OCI-LY3 (cell line): ENCODE measurements at regions not wholly inside any gene's neighbourhood (a gene's known extent, or its start where the extent isn't known, plus 50 kb on each side); places are given as distances from the start of the nearest gene placed in this dataset.

Experiments used
- EZH2phosphoT487 ChIP-seq: fragments of 200-600 bp; shearing (Covaris generic); IDR thresholded peaks from 2 replicates; pipeline ENCODE4 v1.6.1; 2018; ENCODE audit warnings: antibody characterized with exemption, mixed run types, low read depth
- TF ChIP-seq, protein P1 (sequence below): fragments of 200-600, 300-600 bp; sonication (generic); IDR thresholded peaks from 2 replicates; pipeline ENCODE4 v1.5.1; 2014; ENCODE audit warnings: antibody characterized with exemption, low read length, low read depth

DNA sequence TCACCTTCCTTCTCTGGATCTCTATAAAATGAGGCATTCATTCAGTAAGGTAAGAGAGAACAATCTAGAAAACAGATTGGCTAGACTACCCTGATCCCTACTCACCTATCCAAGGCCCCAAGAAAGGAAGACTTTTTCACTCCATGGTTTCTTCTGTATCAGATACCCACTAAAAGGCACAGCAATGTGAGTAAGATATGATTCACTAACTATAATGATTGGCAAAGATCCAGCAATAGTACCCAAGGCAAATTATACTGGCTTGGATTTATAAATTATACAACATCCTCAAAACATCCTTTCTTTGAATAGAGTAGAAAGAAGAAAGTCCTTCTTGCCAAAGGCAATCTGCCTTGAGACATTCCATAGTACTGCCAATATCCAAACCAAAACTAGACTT, 1432.0 kb upstream of the GOT2 start:
- TF ChIP-seq, protein P1, sequence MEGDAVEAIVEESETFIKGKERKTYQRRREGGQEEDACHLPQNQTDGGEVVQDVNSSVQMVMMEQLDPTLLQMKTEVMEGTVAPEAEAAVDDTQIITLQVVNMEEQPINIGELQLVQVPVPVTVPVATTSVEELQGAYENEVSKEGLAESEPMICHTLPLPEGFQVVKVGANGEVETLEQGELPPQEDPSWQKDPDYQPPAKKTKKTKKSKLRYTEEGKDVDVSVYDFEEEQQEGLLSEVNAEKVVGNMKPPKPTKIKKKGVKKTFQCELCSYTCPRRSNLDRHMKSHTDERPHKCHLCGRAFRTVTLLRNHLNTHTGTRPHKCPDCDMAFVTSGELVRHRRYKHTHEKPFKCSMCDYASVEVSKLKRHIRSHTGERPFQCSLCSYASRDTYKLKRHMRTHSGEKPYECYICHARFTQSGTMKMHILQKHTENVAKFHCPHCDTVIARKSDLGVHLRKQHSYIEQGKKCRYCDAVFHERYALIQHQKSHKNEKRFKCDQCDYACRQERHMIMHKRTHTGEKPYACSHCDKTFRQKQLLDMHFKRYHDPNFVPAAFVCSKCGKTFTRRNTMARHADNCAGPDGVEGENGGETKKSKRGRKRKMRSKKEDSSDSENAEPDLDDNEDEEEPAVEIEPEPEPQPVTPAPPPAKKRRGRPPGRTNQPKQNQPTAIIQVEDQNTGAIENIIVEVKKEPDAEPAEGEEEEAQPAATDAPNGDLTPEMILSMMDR: no peak
- TF ChIP-seq EZH2phosphoT487: no peak
